Stimulated activated CD8-positive, alpha-beta memory T cell treated with anti-CD3 and anti-CD28 coated beads, Interleukin-4, amount 100 ng/mL, for 24 hours (primary cell): ENCODE measurements at regions not wholly inside any gene's neighbourhood (a gene's known extent, or its start where the extent isn't known, plus 50 kb on each side); places are given as distances from the start of the nearest gene placed in this dataset.
"Not testable (repeated sequence)": the region's sequence is repeated elsewhere in the genome, so short reads cannot be mapped to it uniquely, and the experiment has no call there.

Experiments used
- DNase-seq: peaks from one replicate; pipeline ENCODE4 v3.0.0-alpha.2; 2020; ENCODE audit warnings: low read depth

- DNase-seq: no peak
Observed at GRCh38 chr2:113341191-113341869, 62.6 kb upstream of the PAX8 start.

GRCh38 chr2:113337809-113338208 lies 59.1 kb upstream of the PAX8 start:
- no peak for DNase-seq

- DNase-seq: not testable (repeated sequence)
Observed at GRCh38 chr2:113336040-113336439, 57.3 kb upstream of the PAX8 start.

GRCh38 chr2:113334147-113334546 lies 55.4 kb upstream of the PAX8 start:
- no peak for DNase-seq

- not testable (repeated sequence) for DNase-seq
Observed at GRCh38 chr2:113333735-113334134, 55.0 kb upstream of the PAX8 start.

- DNase-seq: not testable (repeated sequence)
Observed at GRCh38 chr2:113330060-113330767, 51.5 kb upstream of the PAX8 start.

GRCh38 chr2:113328973-113329372 lies 50.3 kb upstream of the PAX8 start:
- not testable (repeated sequence) for DNase-seq

GRCh38 chr2:113328572-113328971 lies 49.9 kb upstream of the PAX8 start:
- DNase-seq: not testable (repeated sequence)
